GM23248 (cell line): ENCODE measurements at regions not wholly inside any gene's neighbourhood (a gene's known extent, or its start where the extent isn't known, plus 50 kb on each side); places are given as distances from the start of the nearest gene placed in this dataset.

Experiments used
- EZH2 ChIP-seq: fragments of 200-600 bp; sonication (generic); IDR thresholded peaks from 2 replicates; pipeline ENCODE4 v1.6.1; 2018; ENCODE audit warnings: antibody characterized with exemption, mild to moderate bottlenecking; ENCODE audit not compliant: insufficient read depth, poor library complexity, severe bottlenecking
- EZH2phosphoT487 ChIP-seq: fragments of 200-600 bp; sonication (generic); IDR thresholded peaks from 2 replicates; pipeline ENCODE4 v1.6.1; 2018; ENCODE audit warnings: antibody characterized with exemption, moderate library complexity, mild to moderate bottlenecking, low read depth; ENCODE audit not compliant: insufficient read depth

DNA sequence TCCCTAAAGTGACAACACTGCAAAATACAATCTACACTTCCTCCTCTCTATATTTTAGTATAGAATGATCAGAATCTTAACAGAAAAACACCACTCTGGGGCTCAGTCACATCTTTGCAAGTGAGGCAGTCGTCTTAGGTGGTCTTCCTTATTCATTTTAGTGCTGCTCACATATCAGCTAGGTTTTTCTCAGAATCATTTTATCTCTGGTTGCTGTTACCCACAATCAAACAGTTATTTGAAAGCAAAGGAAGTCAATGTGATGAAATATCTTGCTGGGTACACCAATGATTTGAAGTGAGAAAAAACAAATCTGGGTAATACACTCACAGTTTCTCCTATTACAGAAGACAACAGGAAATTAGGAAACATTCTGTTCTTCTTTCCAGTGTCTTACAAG is 275.2 kb downstream of the DSEL start:
- TF ChIP-seq EZH2phosphoT487 = no peak
- TF ChIP-seq EZH2 = no peak
